PFSK-1 (cell line): ENCODE measurements at regions not wholly inside any gene's neighbourhood (a gene's known extent, or its start where the extent isn't known, plus 50 kb on each side); places are given as distances from the start of the nearest gene placed in this dataset.

Source experiments
- FOXP2 ChIP-seq: optimal IDR thresholded peaks from 2 replicates; pipeline ENCODE3; 2011; ENCODE audit warnings: borderline replicate concordance, control low read depth, inconsistent platforms; ENCODE audit not compliant: insufficient read depth; ENCODE audit errors: extremely low read length, extremely low read depth
- POLR2AphosphoS5 ChIP-seq: IDR thresholded peaks from 2 replicates; pipeline ENCODE4 v1.6.1; 2012; ENCODE audit warnings: low read depth, mild to moderate bottlenecking, control low read depth, low read length, moderate library complexity
- SIN3A ChIP-seq: IDR thresholded peaks from 2 replicates; pipeline ENCODE4 v1.6.1; 2012; ENCODE audit warnings: mild to moderate bottlenecking, low read length, moderate library complexity, borderline replicate concordance; ENCODE audit not compliant: insufficient read depth
- TAF1 ChIP-seq: IDR thresholded peaks from 2 replicates; pipeline ENCODE4 v1.6.1; 2012; ENCODE audit warnings: low read length, control low read depth, borderline replicate concordance; ENCODE audit not compliant: insufficient read depth
- TF ChIP-seq, protein P1 (sequence below), 2 experiments: IDR thresholded peaks; 2 replicates each; pipeline versions ENCODE4 v1.6.1 to v1.8.0; 2011 to 2012; ENCODE audit warnings: low read depth in 2 of 2, low read length in 2 of 2, control low read depth in 1 of 2, inconsistent platforms in 1 of 2, mild to moderate bottlenecking in 1 of 2, moderate library complexity in 1 of 2; ENCODE audit not compliant: insufficient read depth in 1 of 2

DNA sequence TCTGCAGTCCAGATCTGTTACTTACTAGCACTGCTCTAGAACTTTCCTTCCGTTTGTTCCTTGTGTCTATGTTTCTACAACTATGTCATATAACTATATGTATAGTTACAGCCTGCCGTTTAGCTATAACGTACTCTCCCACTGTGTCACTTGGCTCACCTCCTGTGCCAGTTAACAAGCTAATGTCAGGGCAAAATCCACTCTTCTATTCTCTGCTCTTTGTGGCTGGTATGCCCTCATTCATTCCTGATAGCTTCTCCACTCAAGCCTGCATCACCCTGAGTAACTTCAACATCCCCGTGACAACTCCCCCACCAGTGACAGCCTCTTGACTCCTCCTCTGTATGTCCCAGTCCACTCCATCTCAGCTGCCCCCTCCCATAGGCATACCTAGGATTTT is 229.2 kb downstream of the TJP1 start:
- TF ChIP-seq POLR2AphosphoS5 (no peak), FOXP2 (no peak), SIN3A (no peak), TAF1 (no peak)
- TF ChIP-seq, protein P1, sequence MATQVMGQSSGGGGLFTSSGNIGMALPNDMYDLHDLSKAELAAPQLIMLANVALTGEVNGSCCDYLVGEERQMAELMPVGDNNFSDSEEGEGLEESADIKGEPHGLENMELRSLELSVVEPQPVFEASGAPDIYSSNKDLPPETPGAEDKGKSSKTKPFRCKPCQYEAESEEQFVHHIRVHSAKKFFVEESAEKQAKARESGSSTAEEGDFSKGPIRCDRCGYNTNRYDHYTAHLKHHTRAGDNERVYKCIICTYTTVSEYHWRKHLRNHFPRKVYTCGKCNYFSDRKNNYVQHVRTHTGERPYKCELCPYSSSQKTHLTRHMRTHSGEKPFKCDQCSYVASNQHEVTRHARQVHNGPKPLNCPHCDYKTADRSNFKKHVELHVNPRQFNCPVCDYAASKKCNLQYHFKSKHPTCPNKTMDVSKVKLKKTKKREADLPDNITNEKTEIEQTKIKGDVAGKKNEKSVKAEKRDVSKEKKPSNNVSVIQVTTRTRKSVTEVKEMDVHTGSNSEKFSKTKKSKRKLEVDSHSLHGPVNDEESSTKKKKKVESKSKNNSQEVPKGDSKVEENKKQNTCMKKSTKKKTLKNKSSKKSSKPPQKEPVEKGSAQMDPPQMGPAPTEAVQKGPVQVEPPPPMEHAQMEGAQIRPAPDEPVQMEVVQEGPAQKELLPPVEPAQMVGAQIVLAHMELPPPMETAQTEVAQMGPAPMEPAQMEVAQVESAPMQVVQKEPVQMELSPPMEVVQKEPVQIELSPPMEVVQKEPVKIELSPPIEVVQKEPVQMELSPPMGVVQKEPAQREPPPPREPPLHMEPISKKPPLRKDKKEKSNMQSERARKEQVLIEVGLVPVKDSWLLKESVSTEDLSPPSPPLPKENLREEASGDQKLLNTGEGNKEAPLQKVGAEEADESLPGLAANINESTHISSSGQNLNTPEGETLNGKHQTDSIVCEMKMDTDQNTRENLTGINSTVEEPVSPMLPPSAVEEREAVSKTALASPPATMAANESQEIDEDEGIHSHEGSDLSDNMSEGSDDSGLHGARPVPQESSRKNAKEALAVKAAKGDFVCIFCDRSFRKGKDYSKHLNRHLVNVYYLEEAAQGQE (IDR thresholded peaks at IDR 0.05; ENCODE audit: insufficient read depth in 1 of 2, low read depth in 2 of 2, low read length in 2 of 2), result no peak

DNA sequence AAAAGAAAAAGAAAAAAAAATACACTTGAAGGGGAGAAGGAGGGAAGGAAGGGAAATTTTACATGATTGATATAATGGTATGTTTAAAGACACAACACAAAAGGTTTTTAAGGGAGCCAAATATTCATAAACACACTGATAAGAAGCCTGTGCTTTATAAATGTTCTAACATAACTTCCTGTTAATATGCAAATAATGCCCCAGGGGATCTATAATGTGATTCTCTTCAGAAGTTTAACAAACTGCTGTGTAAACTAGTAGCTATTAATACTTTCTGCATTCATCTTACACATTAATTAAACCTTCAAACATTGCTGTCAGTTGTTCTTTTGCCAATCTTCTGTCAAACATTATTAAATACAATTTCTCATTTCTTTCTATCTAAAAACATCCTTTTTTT is 231.6 kb downstream of the TJP1 start:
- TF ChIP-seq, protein P1 (IDR thresholded peaks at IDR 0.05; ENCODE audit: insufficient read depth in 1 of 2, low read depth in 2 of 2, low read length in 2 of 2), result no peak
- TF ChIP-seq SIN3A (no peak), TAF1 (no peak), FOXP2 (no peak), POLR2AphosphoS5 (no peak)

DNA sequence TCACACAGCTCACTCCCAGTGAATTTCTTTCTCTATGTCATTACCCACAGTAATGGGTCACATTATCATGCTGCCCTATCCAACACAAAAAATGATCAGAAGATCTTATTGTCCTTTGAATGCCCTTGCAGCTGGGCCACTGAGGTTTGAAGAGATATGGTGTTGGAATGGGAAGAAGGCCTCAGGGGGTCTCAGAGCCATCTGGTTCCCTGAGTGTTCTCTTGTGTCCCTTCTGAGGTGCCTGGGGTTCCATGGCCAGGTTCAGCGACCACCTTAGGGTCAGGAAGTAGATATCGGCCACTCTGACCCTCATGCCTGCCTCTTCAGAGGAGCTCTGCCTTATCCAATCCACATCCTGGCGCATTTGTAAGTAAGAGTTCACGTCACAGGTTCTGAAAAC is 232.3 kb downstream of the TJP1 start:
- TF ChIP-seq, protein P1 (IDR thresholded peaks at IDR 0.05; ENCODE audit: insufficient read depth in 1 of 2, low read depth in 2 of 2, low read length in 2 of 2), result no peak
- TF ChIP-seq TAF1, result no peak
- TF ChIP-seq SIN3A, result no peak
- TF ChIP-seq FOXP2, result no peak
- no peak for TF ChIP-seq POLR2AphosphoS5

DNA sequence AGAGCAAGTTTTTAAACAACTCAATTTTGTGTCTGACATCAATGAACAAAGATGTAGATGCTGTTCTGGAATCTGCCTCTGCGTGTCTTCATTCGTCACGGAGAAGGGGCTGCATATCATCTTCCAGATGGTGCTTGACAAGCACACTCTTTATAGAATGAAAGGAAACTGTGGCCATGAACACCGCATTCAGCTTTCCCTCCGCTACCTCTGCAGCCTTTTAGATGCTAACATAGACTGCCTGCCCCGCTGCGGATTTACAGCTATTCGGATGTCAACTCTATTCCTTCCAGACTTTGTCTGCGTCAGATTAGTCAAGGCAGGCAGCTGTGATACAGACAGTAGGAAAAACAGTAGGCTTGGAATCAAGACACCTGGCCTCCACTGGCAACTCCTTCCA is 232.9 kb downstream of the TJP1 start:
- TF ChIP-seq TAF1, result no peak
- TF ChIP-seq SIN3A, result no peak
- TF ChIP-seq, protein P1 (IDR thresholded peaks at IDR 0.05; ENCODE audit: insufficient read depth in 1 of 2, low read depth in 2 of 2, low read length in 2 of 2), result no peak
- no peak for TF ChIP-seq FOXP2
- TF ChIP-seq POLR2AphosphoS5, result no peak
